Body of pancreas (tissue), 4 donors: ENCODE measurements at regions not wholly inside any gene's neighbourhood (a gene's known extent, or its start where the extent isn't known, plus 50 kb on each side); places are given as distances from the start of the nearest gene placed in this dataset.

Experiments
- POLR2A ChIP-seq, 3 donors: fragments of 450-650 bp; IDR thresholded peaks; one replicate each; pipeline ENCODE4 v1.6.1; 2016; ENCODE audit warnings: antibody characterized with exemption in 3 of 3, mild to moderate bottlenecking in 2 of 3
- TF ChIP-seq, protein P1 (sequence below), 7 experiments: fragments of 450-650 bp in 4 of 7; fragments of 200-600 bp in 3 of 7; sonication (generic) in 3 of 7; IDR thresholded peaks; one replicate each; pipeline ENCODE4 v1.5.1; 2016 to 2019; ENCODE audit warnings: antibody characterized with exemption in 7 of 7

- TF ChIP-seq, protein P1, sequence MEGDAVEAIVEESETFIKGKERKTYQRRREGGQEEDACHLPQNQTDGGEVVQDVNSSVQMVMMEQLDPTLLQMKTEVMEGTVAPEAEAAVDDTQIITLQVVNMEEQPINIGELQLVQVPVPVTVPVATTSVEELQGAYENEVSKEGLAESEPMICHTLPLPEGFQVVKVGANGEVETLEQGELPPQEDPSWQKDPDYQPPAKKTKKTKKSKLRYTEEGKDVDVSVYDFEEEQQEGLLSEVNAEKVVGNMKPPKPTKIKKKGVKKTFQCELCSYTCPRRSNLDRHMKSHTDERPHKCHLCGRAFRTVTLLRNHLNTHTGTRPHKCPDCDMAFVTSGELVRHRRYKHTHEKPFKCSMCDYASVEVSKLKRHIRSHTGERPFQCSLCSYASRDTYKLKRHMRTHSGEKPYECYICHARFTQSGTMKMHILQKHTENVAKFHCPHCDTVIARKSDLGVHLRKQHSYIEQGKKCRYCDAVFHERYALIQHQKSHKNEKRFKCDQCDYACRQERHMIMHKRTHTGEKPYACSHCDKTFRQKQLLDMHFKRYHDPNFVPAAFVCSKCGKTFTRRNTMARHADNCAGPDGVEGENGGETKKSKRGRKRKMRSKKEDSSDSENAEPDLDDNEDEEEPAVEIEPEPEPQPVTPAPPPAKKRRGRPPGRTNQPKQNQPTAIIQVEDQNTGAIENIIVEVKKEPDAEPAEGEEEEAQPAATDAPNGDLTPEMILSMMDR (IDR thresholded peaks at IDR 0.05) = no peak
- TF ChIP-seq POLR2A (IDR thresholded peaks at IDR 0.05) = no peak
Observed at GRCh38 chr1:116834595-116834994, 75.1 kb upstream of the PTGFRN start.
